ENCODE measurements at regions not wholly inside any gene's neighbourhood (a gene's known extent, or its start where the extent isn't known, plus 50 kb on each side); places are given as distances from the start of the nearest gene placed in this dataset.

DNA sequence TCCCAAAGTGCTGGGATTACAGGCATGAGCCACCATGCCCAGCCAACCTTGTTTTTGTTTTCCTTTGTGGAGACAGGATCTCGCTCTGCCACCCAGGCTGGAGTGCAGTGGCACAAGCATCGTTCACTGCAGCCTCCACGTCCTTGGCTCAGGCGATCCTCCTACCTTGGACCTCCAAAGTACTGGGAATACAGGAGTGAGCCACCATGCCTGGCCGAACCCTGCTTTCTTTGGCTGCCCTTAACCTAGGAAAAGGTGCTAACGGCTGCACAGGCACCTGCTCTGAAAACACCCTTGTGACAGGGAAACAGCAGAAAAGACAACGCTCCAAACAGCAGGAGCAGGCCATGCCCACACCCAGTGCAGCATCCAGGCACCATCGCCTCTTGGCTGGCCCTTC is 71.9 kb downstream of the OAT start:
- H3K9me3 ChIP-seq = no peaks in the 10 kb centered on the region
- H3K4me3 ChIP-seq = no peak overlapping the region
- no peaks in the 10 kb centered on the region for H3K36me3 ChIP-seq
- no peak for TF ChIP-seq POLR2A (IDR thresholded peaks at IDR 0.05)
- TF ChIP-seq, protein P1, sequence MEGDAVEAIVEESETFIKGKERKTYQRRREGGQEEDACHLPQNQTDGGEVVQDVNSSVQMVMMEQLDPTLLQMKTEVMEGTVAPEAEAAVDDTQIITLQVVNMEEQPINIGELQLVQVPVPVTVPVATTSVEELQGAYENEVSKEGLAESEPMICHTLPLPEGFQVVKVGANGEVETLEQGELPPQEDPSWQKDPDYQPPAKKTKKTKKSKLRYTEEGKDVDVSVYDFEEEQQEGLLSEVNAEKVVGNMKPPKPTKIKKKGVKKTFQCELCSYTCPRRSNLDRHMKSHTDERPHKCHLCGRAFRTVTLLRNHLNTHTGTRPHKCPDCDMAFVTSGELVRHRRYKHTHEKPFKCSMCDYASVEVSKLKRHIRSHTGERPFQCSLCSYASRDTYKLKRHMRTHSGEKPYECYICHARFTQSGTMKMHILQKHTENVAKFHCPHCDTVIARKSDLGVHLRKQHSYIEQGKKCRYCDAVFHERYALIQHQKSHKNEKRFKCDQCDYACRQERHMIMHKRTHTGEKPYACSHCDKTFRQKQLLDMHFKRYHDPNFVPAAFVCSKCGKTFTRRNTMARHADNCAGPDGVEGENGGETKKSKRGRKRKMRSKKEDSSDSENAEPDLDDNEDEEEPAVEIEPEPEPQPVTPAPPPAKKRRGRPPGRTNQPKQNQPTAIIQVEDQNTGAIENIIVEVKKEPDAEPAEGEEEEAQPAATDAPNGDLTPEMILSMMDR (IDR thresholded peaks at IDR 0.05) = no peak
- H3K27ac ChIP-seq = no peak overlapping the region
- no peaks in the 10 kb centered on the region for H3K27me3 ChIP-seq
- no peaks in the 10 kb centered on the region for H3K4me1 ChIP-seq
- DNase-seq = peak in 1 of 3 donors; percentile 8

DNA sequence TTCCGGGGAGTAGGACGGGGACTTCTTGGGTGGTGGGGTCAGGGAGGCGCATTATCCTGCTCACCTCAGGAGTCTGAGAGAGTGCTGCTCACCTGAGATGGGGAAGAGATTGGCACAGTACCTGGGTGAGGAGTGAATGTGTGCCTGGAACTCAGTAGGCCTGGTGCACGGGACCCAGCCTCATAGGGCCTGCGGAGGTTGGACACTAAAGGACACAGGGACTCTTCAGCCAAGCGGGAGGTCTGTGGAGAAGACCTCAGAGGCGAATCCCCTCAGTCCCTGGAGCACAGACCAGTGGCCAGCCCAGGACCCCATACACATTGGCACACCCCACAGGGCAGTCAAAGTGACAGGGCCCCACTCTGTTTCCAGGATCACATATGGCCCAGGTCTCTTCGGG is 73.2 kb downstream of the OAT start:
- Histone ChIP-seq H3K4me3 (no peak overlapping the region), H3K27ac (no peak overlapping the region), H3K36me3 (no peaks in the 10 kb centered on the region), H3K4me1 (no peaks in the 10 kb centered on the region), H3K9me3 (no peaks in the 10 kb centered on the region), H3K27me3 (no peaks in the 10 kb centered on the region)
- peak in 1 of 3 donors; percentile 13 for DNase-seq
- no peak for TF ChIP-seq POLR2A (IDR thresholded peaks at IDR 0.05)
- TF ChIP-seq, protein P1 (IDR thresholded peaks at IDR 0.05) = no peak

DNA sequence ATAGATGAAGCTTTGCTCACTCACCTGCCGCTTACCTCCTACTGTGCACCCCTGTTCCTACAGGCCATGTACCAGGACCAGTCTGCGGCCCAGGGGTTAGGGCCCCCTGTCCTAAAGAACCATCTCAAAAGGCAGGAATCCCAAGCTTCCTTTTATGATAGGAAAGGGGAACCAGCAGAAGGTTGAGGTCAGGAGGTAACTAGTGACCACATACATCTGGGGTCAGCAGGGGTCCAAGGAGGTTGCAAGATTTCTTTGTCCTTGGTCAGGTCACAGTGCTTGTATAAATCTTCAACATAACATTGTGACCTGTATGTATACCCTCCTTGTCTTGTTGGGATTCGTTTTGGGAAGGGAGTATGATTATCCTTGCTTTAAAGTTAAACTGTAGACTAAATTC is 73.8 kb downstream of the OAT start:
- TF ChIP-seq POLR2A (IDR thresholded peaks at IDR 0.05) = no peak
- TF ChIP-seq, protein P1 (IDR thresholded peaks at IDR 0.05) = no peak
- Histone ChIP-seq H3K4me3 (no peak overlapping the region), H3K4me1 (no peaks in the 10 kb centered on the region), H3K27ac (no peak overlapping the region), H3K9me3 (no peaks in the 10 kb centered on the region), H3K36me3 (no peaks in the 10 kb centered on the region), H3K27me3 (no peaks in the 10 kb centered on the region)
- DNase-seq = no peak

DNA sequence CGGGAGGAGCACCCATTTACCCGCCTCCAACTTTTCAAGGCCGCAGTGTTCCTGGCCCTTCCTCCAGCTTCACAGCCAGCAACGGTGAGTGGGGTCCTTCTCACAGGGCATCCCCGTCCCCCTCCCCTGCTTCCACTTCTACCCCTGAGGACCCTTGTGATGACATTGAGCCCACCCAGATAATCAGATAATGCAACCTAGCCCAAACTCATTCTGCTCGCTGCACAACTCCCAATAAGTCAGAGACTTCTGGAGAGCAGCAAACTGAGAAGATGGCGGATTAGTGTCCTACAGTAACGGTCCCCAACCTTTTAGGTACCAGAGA is 74.5 kb downstream of the OAT start:
- Histone ChIP-seq H3K9me3 (no peaks in the 10 kb centered on the region), H3K4me1 (no peaks in the 10 kb centered on the region), H3K36me3 (no peaks in the 10 kb centered on the region), H3K27ac (no peak overlapping the region), H3K27me3 (no peaks in the 10 kb centered on the region), H3K4me3 (no peak overlapping the region)
- TF ChIP-seq, protein P1 (IDR thresholded peaks at IDR 0.05) = no peak
- no peak for TF ChIP-seq POLR2A (IDR thresholded peaks at IDR 0.05)
- peak in 1 of 3 donors; percentile 17 for DNase-seq

GRCh38 chr10:124343351-124344265 is 75.1 kb downstream of the OAT start:
- H3K9me3 ChIP-seq = no peaks in the 10 kb centered on the region
- no peaks in the 10 kb centered on the region for H3K4me1 ChIP-seq

More at GRCh38 chr10:124343351-124344265, 75.1 kb downstream of the OAT start:
- no peak for TF ChIP-seq POLR2A (IDR thresholded peaks at IDR 0.05)
- TF ChIP-seq, protein P1 (IDR thresholded peaks at IDR 0.05) = no peak
- H3K4me3 ChIP-seq = no peak overlapping the region
- DNase-seq = peak in 1 of 3 donors; percentile 26
- no peaks in the 10 kb centered on the region for H3K27me3 ChIP-seq
- no peaks in the 10 kb centered on the region for H3K36me3 ChIP-seq
- H3K27ac ChIP-seq = no peak overlapping the region

Measured in Peyer's patch (tissue), 4 donors.